ENCODE measurements at regions not wholly inside any gene's neighbourhood (a gene's known extent, or its start where the extent isn't known, plus 50 kb on each side); places are given as distances from the start of the nearest gene placed in this dataset.

GRCh38 chr7:116083796-116084195 lies 53.2 kb upstream of the TFEC start:
- no peak for DNase-seq (ENCODE audit: low read depth in 1 of 2, low spot score in 1 of 2)
- 22% methylated on average over 2 of the region's 2 CpGs for WGBS (ENCODE audit: missing lambda C conversion rate)
- TF ChIP-seq HEYL (CRISPR knock-in tag; IDR thresholded peaks at IDR 0.05) (no peak), PBX3 (IDR thresholded peaks at IDR 0.05) (no peak), KDM1A (IDR thresholded peaks at IDR 0.05; ENCODE audit: low read depth) (no peak), ZC3H11A (IDR thresholded peaks at IDR 0.05) (no peak), POLR2AphosphoS2 (conservative IDR thresholded peaks at IDR 0.05; ENCODE audit: low read length) (no peak), CHD2 (IDR thresholded peaks at IDR 0.05; ENCODE audit: low read length, partially characterized antibody) (no peak), EHF (CRISPR knock-in tag; IDR thresholded peaks at IDR 0.05) (no peak), FOSL2 (IDR thresholded peaks at IDR 0.05) (no peak), FOSL2 (CRISPR knock-in tag; IDR thresholded peaks at IDR 0.05) (no peak), FOXS1 (CRISPR knock-in tag; IDR thresholded peaks at IDR 0.05) (no peak), NPAS2 (CRISPR knock-in tag; IDR thresholded peaks at IDR 0.05; ENCODE audit: borderline replicate concordance) (no peak), CTCF (IDR thresholded peaks at IDR 0.05) (no peak), BHLHE40 (IDR thresholded peaks at IDR 0.05; ENCODE audit: low read depth, low read length) (no peak), GATA3 (IDR thresholded peaks at IDR 0.05; ENCODE audit: borderline replicate concordance) (no peak), E2F6 (IDR thresholded peaks at IDR 0.05; ENCODE audit: borderline replicate concordance, low read depth) (no peak), HMGXB4 (CRISPR knock-in tag; IDR thresholded peaks at IDR 0.05; ENCODE audit: borderline replicate concordance) (no peak), EP300 (IDR thresholded peaks at IDR 0.05) (no peak)
- CTCF ChIA-PET = no interaction called here
- ATAC-seq = no peak
- no peaks in the 10 kb centered on the region for H3K9me3 ChIP-seq
- H3K4me3 ChIP-seq = no peak overlapping the region
- POLR2A ChIA-PET = no interaction called here
- no peak overlapping the region for H3K4me2 ChIP-seq
- no peak for FAIRE-seq
- H3K4me1 ChIP-seq = no peaks in the 10 kb centered on the region
- H3K27ac ChIP-seq = no peak overlapping the region

GRCh38 chr7:116086547-116087045 lies 56.0 kb upstream of the TFEC start:
- CTCF ChIA-PET = no interaction called here
- Histone ChIP-seq H3K4me1 (no peaks in the 10 kb centered on the region), H3K27ac (no peak overlapping the region), H3K9me3 (no peaks in the 10 kb centered on the region), H3K4me2 (no peak overlapping the region), H3K4me3 (no peak overlapping the region)
- 29% methylated on average over 3 of the region's 3 CpGs for WGBS (ENCODE audit: missing lambda C conversion rate)
- TF ChIP-seq CHD4 (IDR thresholded peaks at IDR 0.05; ENCODE audit: borderline replicate concordance) (no peak), RARB (CRISPR knock-in tag; IDR thresholded peaks at IDR 0.05) (no peak), MAFK (IDR thresholded peaks at IDR 0.05; ENCODE audit: partially characterized antibody) (peak; percentile 67), HMGXB4 (CRISPR knock-in tag; IDR thresholded peaks at IDR 0.05; ENCODE audit: borderline replicate concordance) (no peak), TP53 (CRISPR knock-in tag; IDR thresholded peaks at IDR 0.05) (no peak), ATOH8 (CRISPR knock-in tag; IDR thresholded peaks at IDR 0.05; ENCODE audit: low read depth) (no peak), HOXB5 (CRISPR knock-in tag; IDR thresholded peaks at IDR 0.05) (no peak), CEBPB (IDR thresholded peaks at IDR 0.05) (no peak), NFE2L2 (conservative IDR thresholded peaks at IDR 0.05; ENCODE audit: low read length) (peak; percentile 30; the same call in 1 of the 2 replicates), FOSL2 (IDR thresholded peaks at IDR 0.05) (no peak), FOSL2 (CRISPR knock-in tag; IDR thresholded peaks at IDR 0.05) (no peak)
- POLR2A ChIA-PET = no interaction called here
- ATAC-seq (no peak), FAIRE-seq (no peak), DNase-seq (ENCODE audit: low read depth in 1 of 2, low spot score in 1 of 2) (no peak)
